OCI-LY1 (cell line): ENCODE measurements at regions not wholly inside any gene's neighbourhood (a gene's known extent, or its start where the extent isn't known, plus 50 kb on each side); places are given as distances from the start of the nearest gene placed in this dataset.
"Not testable (repeated sequence)": the region's sequence is repeated elsewhere in the genome, so short reads cannot be mapped to it uniquely, and the experiment has no call there.

ENCODE experiments used
- H2AFZ ChIP-seq: fragments of 200-600 bp; sonication (generic), shearing (Covaris generic); 2 replicates; pipeline ENCODE4 v1.6.0; 2014; ENCODE audit warnings: antibody characterized with exemption, mild to moderate bottlenecking, low read length
- H3F3A ChIP-seq: fragments of 200-600 bp; sonication (generic), shearing (Covaris generic); 2 replicates; pipeline ENCODE4 v1.6.0; 2014; ENCODE audit warnings: mild to moderate bottlenecking, antibody characterized with exemption, low read length, moderate library complexity; ENCODE audit not compliant: insufficient read depth
- H3K27ac ChIP-seq: fragments of 200-600 bp; sonication (generic); 2 replicates; pipeline ENCODE4 v1.5.1; 2014; ENCODE audit warnings: low read length, mixed run types, mild to moderate bottlenecking, low read depth; ENCODE audit not compliant: poor library complexity, severe bottlenecking
- H3K27me3 ChIP-seq: fragments of 200-600 bp; sonication (generic); 2 replicates; pipeline ENCODE4 v1.6.0; 2014; ENCODE audit warnings: antibody characterized with exemption, mild to moderate bottlenecking, low read length, moderate library complexity; ENCODE audit not compliant: insufficient read depth
- H3K36me3 ChIP-seq: fragments of 200-600 bp; sonication (generic); 2 replicates; pipeline ENCODE4 v1.6.1; 2014; ENCODE audit warnings: mild to moderate bottlenecking, antibody characterized with exemption, low read length, moderate library complexity, mixed read lengths; ENCODE audit not compliant: insufficient read depth
- H3K4me1 ChIP-seq: fragments of 200-600 bp; sonication (generic); 2 replicates; pipeline ENCODE4 v1.5.1; 2014; ENCODE audit warnings: mild to moderate bottlenecking, low read length, moderate library complexity; ENCODE audit not compliant: insufficient read depth, severe bottlenecking
- H3K4me2 ChIP-seq: fragments of 200-600 bp; sonication (generic), shearing (Covaris generic); 2 replicates; pipeline ENCODE4 v1.6.1; 2014; ENCODE audit warnings: low read length
- H3K4me3 ChIP-seq: fragments of 200-600 bp; sonication (generic); 2 replicates; pipeline ENCODE4 v1.5.1; 2014; ENCODE audit warnings: low read length, low read depth, mild to moderate bottlenecking, mixed read lengths; ENCODE audit not compliant: poor library complexity, severe bottlenecking
- H3K79me2 ChIP-seq: fragments of 200-600 bp; shearing (Covaris generic); 2 replicates; pipeline ENCODE4 v1.6.1; 2016; ENCODE audit warnings: mixed run types, low read length, mixed read lengths; ENCODE audit not compliant: insufficient read depth
- H3K9ac ChIP-seq: fragments of 200-600 bp; sonication (generic), shearing (Covaris generic); 2 replicates; pipeline ENCODE4 v1.6.1; 2014; ENCODE audit warnings: mild to moderate bottlenecking, low read length, mixed read lengths
- H3K9me2 ChIP-seq: fragments of 200-600 bp; sonication (generic), shearing (Covaris generic); 2 replicates; pipeline ENCODE4 v1.6.1; 2014; ENCODE audit warnings: low read depth, mild to moderate bottlenecking, low read length, mixed read lengths
- H3K9me3 ChIP-seq: fragments of 200-600 bp; shearing (Covaris generic); 2 replicates; pipeline ENCODE4 v1.6.1; 2014; ENCODE audit warnings: low read length, mixed read lengths
- H4K20me1 ChIP-seq: fragments of 200-600 bp; sonication (generic), shearing (Covaris generic); 2 replicates; pipeline ENCODE4 v1.6.0; 2016; ENCODE audit warnings: mild to moderate bottlenecking, low read length; ENCODE audit not compliant: insufficient read depth
- CTCF ChIP-seq: fragments of 200-600 bp; sonication (generic), shearing (Covaris generic); IDR thresholded peaks from 2 replicates; pipeline ENCODE4 v1.5.1; 2017; ENCODE audit warnings: mild to moderate bottlenecking, antibody characterized with exemption, low read length, moderate library complexity, mixed read lengths
- EZH2 ChIP-seq: fragments of 200-600 bp; sonication (generic), shearing (Covaris generic); IDR thresholded peaks from 2 replicates; pipeline ENCODE4 v1.8.0; 2017; ENCODE audit warnings: borderline replicate concordance, mixed run types, mild to moderate bottlenecking, antibody characterized with exemption, low read length, moderate library complexity, mixed read lengths

- H3K4me3 ChIP-seq, result no peak overlapping the region
These were observed 791.5 kb downstream of the METTL15 start for GRCh38 chr11:28899706-28900105.

GRCh38 chr11:28890601-28891040, 782.4 kb downstream of the METTL15 start:
- H3K36me3 ChIP-seq, H3K9ac ChIP-seq, H3K79me2 ChIP-seq, H3K4me1 ChIP-seq, H3K9me2 ChIP-seq, H3K9me3 ChIP-seq, H2AFZ ChIP-seq, H3K27ac ChIP-seq, H3K4me3 ChIP-seq, H3K4me2 ChIP-seq, H4K20me1 ChIP-seq, H3F3A ChIP-seq, H3K27me3 ChIP-seq: not testable (repeated sequence)

More at GRCh38 chr11:28899706-28900105, 791.5 kb downstream of the METTL15 start:
- H3K27me3 ChIP-seq, result no peaks in the 10 kb centered on the region
- H3F3A ChIP-seq, result no peaks in the 10 kb centered on the region
- no peak overlapping the region for H2AFZ ChIP-seq
- no peak overlapping the region for H3K9ac ChIP-seq
- H3K9me3 ChIP-seq, result no peaks in the 10 kb centered on the region
- no peaks in the 10 kb centered on the region for H3K79me2 ChIP-seq
- no peak overlapping the region for H3K27ac ChIP-seq
- H3K9me2 ChIP-seq, result no peaks in the 10 kb centered on the region
- no peaks in the 10 kb centered on the region for H4K20me1 ChIP-seq
- H3K4me1 ChIP-seq, result no peaks in the 10 kb centered on the region
- no peaks in the 10 kb centered on the region for H3K36me3 ChIP-seq
- H3K4me2 ChIP-seq, result no peak overlapping the region
- TF ChIP-seq EZH2, result no peak
- TF ChIP-seq CTCF, result no peak

- Histone ChIP-seq H3K4me2 (no peak overlapping the region), H3K36me3 (no peaks in the 10 kb centered on the region), H3F3A (no peaks in the 10 kb centered on the region), H2AFZ (no peak overlapping the region), H3K4me1 (no peaks in the 10 kb centered on the region), H4K20me1 (no peaks in the 10 kb centered on the region), H3K4me3 (no peak overlapping the region), H3K9me3 (no peaks in the 10 kb centered on the region), H3K9me2 (no peaks in the 10 kb centered on the region), H3K9ac (no peak overlapping the region), H3K27ac (no peak overlapping the region), H3K27me3 (no peaks in the 10 kb centered on the region), H3K79me2 (no peaks in the 10 kb centered on the region)
- no peak for TF ChIP-seq CTCF
- TF ChIP-seq EZH2, result no peak
These were observed 779.5 kb downstream of the METTL15 start for GRCh38 chr11:28887681-28888080.

- H3K4me1 ChIP-seq, result no peaks in the 10 kb centered on the region
- TF ChIP-seq EZH2, result no peak
- no peak for TF ChIP-seq CTCF
- no peaks in the 10 kb centered on the region for H3K9me3 ChIP-seq
- no peak overlapping the region for H2AFZ ChIP-seq
- H3K9me2 ChIP-seq, result no peaks in the 10 kb centered on the region
- no peaks in the 10 kb centered on the region for H3F3A ChIP-seq
- H3K27me3 ChIP-seq, result no peaks in the 10 kb centered on the region
- H3K36me3 ChIP-seq, result no peaks in the 10 kb centered on the region
- H3K79me2 ChIP-seq, result no peaks in the 10 kb centered on the region
- no peak overlapping the region for H3K27ac ChIP-seq
- no peak overlapping the region for H3K4me2 ChIP-seq
- no peak overlapping the region for H3K9ac ChIP-seq
- H3K4me3 ChIP-seq, result no peak overlapping the region
- H4K20me1 ChIP-seq, result no peaks in the 10 kb centered on the region
These were observed 771.7 kb downstream of the METTL15 start for GRCh38 chr11:28879869-28880268.
